SK-N-SH (cell line): ENCODE measurements at regions not wholly inside any gene's neighbourhood (a gene's known extent, or its start where the extent isn't known, plus 50 kb on each side); places are given as distances from the start of the nearest gene placed in this dataset.

ENCODE experiments used
- CHD2 ChIP-seq: fragments of 150-350 bp; IDR thresholded peaks from 2 replicates; pipeline ENCODE4 v1.6.1; 2018; ENCODE audit warnings: low read length; ENCODE audit not compliant: partially characterized antibody
- CTCF ChIP-seq: fragments of 200-600 bp; sonication (generic); IDR thresholded peaks from 2 replicates; pipeline ENCODE4 v1.6.1; 2017; ENCODE audit warnings: antibody characterized with exemption, mild to moderate bottlenecking, moderate library complexity
- JUND ChIP-seq: IDR thresholded peaks from 2 replicates; pipeline ENCODE4 v1.4.0; 2012
- POLR2AphosphoS5 ChIP-seq: IDR thresholded peaks from 2 replicates; pipeline ENCODE4 v1.6.1; 2012; ENCODE audit warnings: low read depth, low read length
- RAD21 ChIP-seq: IDR thresholded peaks from 2 replicates; pipeline ENCODE4 v1.6.1; 2012; ENCODE audit warnings: mild to moderate bottlenecking, low read length
- RCOR1 ChIP-seq: fragments of 150-350 bp; IDR thresholded peaks from 2 replicates; pipeline ENCODE4 v1.6.1; 2017; ENCODE audit warnings: antibody characterized with exemption, low read length
- RXRA ChIP-seq: IDR thresholded peaks from 2 replicates; pipeline ENCODE4 v1.4.0; 2012; ENCODE audit warnings: low read depth, mild to moderate bottlenecking, borderline replicate concordance
- SMC3 ChIP-seq: IDR thresholded peaks from 2 replicates; pipeline ENCODE4 v1.6.1; 2012; ENCODE audit warnings: low read depth, low read length, improper control_type of control experiment
- TEAD4 ChIP-seq: IDR thresholded peaks from 2 replicates; pipeline ENCODE4 v1.4.0; 2012; ENCODE audit warnings: mild to moderate bottlenecking, borderline replicate concordance; ENCODE audit not compliant: insufficient read depth
- TF ChIP-seq, protein P1 (sequence below): IDR thresholded peaks from 2 replicates; pipeline ENCODE4 v1.4.0; 2012; ENCODE audit warnings: low read depth, borderline replicate concordance
- TF ChIP-seq, protein P2 (sequence below): IDR thresholded peaks from 2 replicates; pipeline ENCODE4 v1.6.1; 2012; ENCODE audit warnings: mild to moderate bottlenecking, low read depth, low read length, moderate library complexity
- TF ChIP-seq, protein P3 (sequence below): IDR thresholded peaks from 2 replicates; pipeline ENCODE4 v1.4.0; 2012; ENCODE audit warnings: low read depth

GRCh38 chr12:24681570-24681969, 267.3 kb downstream of the BCAT1 start:
- TF ChIP-seq CTCF = no peak
- TF ChIP-seq, protein P1, sequence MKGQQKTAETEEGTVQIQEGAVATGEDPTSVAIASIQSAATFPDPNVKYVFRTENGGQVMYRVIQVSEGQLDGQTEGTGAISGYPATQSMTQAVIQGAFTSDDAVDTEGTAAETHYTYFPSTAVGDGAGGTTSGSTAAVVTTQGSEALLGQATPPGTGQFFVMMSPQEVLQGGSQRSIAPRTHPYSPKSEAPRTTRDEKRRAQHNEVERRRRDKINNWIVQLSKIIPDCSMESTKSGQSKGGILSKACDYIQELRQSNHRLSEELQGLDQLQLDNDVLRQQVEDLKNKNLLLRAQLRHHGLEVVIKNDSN = no peak
- no peak for TF ChIP-seq RAD21
- TF ChIP-seq CHD2 = no peak
- no peak for TF ChIP-seq POLR2AphosphoS5
- TF ChIP-seq TEAD4 = no peak
- TF ChIP-seq JUND = no peak
- no peak for TF ChIP-seq RCOR1
- TF ChIP-seq, protein P2, sequence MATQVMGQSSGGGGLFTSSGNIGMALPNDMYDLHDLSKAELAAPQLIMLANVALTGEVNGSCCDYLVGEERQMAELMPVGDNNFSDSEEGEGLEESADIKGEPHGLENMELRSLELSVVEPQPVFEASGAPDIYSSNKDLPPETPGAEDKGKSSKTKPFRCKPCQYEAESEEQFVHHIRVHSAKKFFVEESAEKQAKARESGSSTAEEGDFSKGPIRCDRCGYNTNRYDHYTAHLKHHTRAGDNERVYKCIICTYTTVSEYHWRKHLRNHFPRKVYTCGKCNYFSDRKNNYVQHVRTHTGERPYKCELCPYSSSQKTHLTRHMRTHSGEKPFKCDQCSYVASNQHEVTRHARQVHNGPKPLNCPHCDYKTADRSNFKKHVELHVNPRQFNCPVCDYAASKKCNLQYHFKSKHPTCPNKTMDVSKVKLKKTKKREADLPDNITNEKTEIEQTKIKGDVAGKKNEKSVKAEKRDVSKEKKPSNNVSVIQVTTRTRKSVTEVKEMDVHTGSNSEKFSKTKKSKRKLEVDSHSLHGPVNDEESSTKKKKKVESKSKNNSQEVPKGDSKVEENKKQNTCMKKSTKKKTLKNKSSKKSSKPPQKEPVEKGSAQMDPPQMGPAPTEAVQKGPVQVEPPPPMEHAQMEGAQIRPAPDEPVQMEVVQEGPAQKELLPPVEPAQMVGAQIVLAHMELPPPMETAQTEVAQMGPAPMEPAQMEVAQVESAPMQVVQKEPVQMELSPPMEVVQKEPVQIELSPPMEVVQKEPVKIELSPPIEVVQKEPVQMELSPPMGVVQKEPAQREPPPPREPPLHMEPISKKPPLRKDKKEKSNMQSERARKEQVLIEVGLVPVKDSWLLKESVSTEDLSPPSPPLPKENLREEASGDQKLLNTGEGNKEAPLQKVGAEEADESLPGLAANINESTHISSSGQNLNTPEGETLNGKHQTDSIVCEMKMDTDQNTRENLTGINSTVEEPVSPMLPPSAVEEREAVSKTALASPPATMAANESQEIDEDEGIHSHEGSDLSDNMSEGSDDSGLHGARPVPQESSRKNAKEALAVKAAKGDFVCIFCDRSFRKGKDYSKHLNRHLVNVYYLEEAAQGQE = no peak
- no peak for TF ChIP-seq RXRA
- TF ChIP-seq, protein P3, sequence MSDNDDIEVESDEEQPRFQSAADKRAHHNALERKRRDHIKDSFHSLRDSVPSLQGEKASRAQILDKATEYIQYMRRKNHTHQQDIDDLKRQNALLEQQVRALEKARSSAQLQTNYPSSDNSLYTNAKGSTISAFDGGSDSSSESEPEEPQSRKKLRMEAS = no peak
- TF ChIP-seq SMC3 = no peak
